Activated naive CD4-positive, alpha-beta T cell treated with anti-CD3 and anti-CD28 coated beads, Interleukin-2, amount 50 U/mL, for 24 hours (primary cell): ENCODE measurements at regions not wholly inside any gene's neighbourhood (a gene's known extent, or its start where the extent isn't known, plus 50 kb on each side); places are given as distances from the start of the nearest gene placed in this dataset.

Experiments used
- H3K27ac Mint-ChIP-seq: one replicate; pipeline ENCODE4 v1.8.0; 2021; ENCODE audit warnings: mild to moderate bottlenecking, mixed read lengths
- H3K27me3 Mint-ChIP-seq: one replicate; pipeline ENCODE4 v1.8.0; 2021; ENCODE audit warnings: mixed read lengths
- H3K36me3 Mint-ChIP-seq: one replicate; pipeline ENCODE4 v1.8.0; 2021; ENCODE audit warnings: mixed read lengths
- H3K4me1 Mint-ChIP-seq: one replicate; pipeline ENCODE4 v1.8.0; 2021; ENCODE audit warnings: mixed read lengths
- H3K4me3 Mint-ChIP-seq: one replicate; pipeline ENCODE4 v1.8.0; 2021; ENCODE audit warnings: mild to moderate bottlenecking, mixed read lengths
- H3K9me3 Mint-ChIP-seq: one replicate; pipeline ENCODE4 v1.8.0; 2021; ENCODE audit warnings: mixed read lengths

DNA sequence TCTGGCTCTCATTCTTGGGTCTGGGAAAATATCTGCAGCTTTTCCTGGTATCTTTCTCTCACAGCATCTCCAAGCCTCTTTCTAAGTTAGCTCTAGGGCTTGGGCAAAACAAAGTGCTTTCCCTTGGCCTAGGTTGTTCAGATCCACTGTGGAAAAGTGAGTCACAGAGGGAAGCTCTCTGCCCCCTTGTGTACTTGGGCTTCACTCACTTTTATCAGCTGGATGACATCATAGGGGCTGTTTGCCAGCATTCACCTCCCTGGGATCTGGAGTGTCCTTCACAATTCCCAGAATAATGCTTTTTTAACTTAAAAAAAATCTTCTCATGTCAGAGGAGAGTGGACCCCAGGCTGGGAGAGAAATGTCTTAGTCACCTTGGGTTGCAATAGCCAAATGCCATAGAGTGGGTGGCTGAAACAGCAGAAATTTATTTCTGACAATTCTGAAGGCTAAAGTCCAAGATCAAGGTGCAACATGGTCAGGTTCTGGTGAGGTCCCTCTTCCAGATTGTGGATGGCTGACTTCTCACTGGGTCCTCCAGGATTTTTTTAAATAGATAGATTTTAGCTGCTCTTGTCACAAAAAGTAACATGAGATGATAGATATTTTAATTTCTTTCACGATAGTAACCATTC lies 247.8 kb downstream of the SH2D1A start:
- Mint-ChIP-seq H3K4me3 (no peak overlapping the region), H3K27me3 (no peaks in the 10 kb centered on the region), H3K36me3 (peaks cover 3% of the 10 kb centered on the region), H3K27ac (no peak overlapping the region), H3K9me3 (no peaks in the 10 kb centered on the region), H3K4me1 (peaks cover 4% of the 10 kb centered on the region)

DNA sequence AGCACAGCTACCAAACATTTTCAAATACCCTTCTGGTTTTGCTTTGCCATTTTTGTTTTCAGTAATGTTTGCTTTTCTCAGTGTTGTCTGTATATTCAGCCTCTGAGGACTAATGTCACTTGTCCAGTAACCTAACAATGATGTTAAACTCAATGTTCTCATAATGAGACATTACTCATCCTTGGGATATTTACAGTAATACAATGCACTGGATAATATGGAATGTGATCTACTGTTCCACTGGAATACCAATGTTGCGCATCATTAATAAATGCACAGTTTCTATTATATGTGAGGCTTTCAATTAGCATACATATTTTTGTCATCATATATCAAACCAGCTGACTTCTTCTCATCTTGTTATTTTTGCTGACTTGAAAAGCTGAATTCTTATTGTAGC lies 259.1 kb downstream of the SH2D1A start:
- H3K27me3 Mint-ChIP-seq = no peaks in the 10 kb centered on the region
- H3K4me1 Mint-ChIP-seq = no peaks in the 10 kb centered on the region
- H3K27ac Mint-ChIP-seq = no peak overlapping the region
- H3K9me3 Mint-ChIP-seq = no peaks in the 10 kb centered on the region
- H3K36me3 Mint-ChIP-seq = no peaks in the 10 kb centered on the region
- H3K4me3 Mint-ChIP-seq = no peak overlapping the region

DNA sequence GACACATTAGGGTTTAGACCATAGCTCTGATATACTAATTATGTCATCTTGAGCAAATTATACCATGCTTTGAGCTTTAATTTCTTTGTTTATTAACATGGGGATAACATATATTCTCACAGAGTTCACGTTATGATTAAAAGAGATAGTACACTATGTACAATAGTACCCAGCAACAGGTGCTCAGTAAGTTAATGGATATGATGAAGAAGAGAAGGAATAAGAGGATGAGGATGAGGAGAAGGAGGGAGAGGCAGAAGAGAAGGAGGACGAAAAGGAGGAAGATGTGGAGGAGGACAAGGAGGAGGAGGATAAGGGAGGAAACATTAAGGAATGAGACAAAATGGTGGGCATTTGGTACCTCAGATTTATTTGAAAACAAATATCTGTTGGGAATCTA lies 260.4 kb downstream of the SH2D1A start:
- H3K9me3 Mint-ChIP-seq = no peaks in the 10 kb centered on the region
- no peaks in the 10 kb centered on the region for H3K27me3 Mint-ChIP-seq
- no peaks in the 10 kb centered on the region for H3K4me1 Mint-ChIP-seq
- no peak overlapping the region for H3K4me3 Mint-ChIP-seq
- H3K27ac Mint-ChIP-seq = no peak overlapping the region
- H3K36me3 Mint-ChIP-seq = no peaks in the 10 kb centered on the region

DNA sequence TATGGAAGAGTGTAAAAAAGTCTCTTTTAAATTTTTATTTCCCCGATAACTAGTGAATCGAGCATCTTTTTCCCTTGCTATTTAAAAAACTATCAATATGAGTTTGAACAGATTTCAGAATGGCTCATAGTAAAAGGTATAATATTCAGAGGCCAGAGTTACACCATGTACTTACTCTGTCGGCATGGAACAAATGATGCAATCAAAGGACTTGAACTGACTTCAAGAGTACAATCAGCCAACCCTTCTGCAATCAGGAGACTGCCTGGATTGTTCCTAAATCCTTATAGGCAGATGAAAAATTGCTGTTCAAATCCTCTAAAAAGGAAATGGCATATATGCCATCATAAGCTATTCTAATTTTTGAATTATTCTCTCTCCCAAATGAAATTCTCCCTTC lies 273.3 kb downstream of the SH2D1A start:
- no peaks in the 10 kb centered on the region for H3K36me3 Mint-ChIP-seq
- H3K27me3 Mint-ChIP-seq = no peaks in the 10 kb centered on the region
- H3K4me1 Mint-ChIP-seq = no peaks in the 10 kb centered on the region
- H3K4me3 Mint-ChIP-seq = no peak overlapping the region
- no peak overlapping the region for H3K27ac Mint-ChIP-seq
- H3K9me3 Mint-ChIP-seq = no peaks in the 10 kb centered on the region

DNA sequence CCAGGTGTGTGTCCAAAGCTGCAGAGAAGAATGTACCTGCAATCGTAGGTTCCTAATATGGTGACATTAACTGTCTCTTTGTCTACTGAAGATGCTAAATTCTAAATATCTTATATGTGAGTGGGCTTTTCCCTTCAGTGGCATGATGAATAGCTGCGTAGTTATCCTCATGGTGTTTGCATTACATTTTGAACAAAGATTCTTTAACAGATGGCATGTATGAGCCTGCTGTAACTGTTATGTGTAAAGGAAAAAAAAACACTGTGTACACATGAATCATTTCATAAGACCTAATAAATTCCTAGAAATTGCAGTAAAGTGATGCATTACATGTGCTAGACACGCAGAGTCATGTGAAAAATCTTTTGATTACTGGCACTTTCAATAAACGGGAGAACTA lies 288.0 kb downstream of the SH2D1A start:
- Mint-ChIP-seq H3K27me3 (no peaks in the 10 kb centered on the region), H3K4me1 (no peaks in the 10 kb centered on the region), H3K4me3 (no peak overlapping the region), H3K9me3 (no peaks in the 10 kb centered on the region), H3K36me3 (no peaks in the 10 kb centered on the region), H3K27ac (no peak overlapping the region)

DNA sequence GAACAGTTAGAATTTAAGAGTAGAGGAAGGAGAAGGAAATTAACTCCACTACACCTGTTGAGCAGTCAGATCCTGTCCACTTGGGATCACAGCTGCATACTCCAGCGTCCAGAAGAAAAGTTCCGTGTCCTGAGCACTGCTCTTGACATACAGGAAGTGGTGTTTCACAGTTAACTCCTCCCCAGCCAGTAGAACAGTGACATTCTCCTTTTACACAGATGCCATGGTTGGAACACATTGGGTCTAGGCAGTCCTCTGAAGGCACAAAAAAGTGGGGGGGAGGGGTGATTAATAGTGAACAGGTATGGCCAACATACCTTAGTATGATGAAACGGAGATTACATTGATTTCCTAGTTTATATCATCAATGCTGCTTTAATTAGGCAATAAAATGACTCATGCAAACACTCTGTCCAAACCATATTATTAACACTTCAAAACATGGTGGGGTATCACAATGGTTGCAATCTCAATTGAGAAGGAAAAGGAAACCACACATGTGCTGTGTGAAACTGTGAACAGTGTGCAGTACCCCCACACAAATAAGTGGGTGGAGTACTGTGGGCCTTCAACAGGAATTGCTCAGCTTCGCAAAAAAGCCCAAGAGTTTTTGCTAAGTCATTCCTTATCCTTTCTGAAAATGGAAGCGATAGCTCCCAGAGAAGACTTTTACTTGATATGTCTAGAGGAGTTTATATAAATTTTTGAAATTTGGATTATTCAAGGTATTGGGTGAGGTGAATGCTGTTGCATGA lies 295.6 kb downstream of the SH2D1A start:
- H3K27ac Mint-ChIP-seq = no peak overlapping the region
- H3K27me3 Mint-ChIP-seq = no peaks in the 10 kb centered on the region
- no peaks in the 10 kb centered on the region for H3K36me3 Mint-ChIP-seq
- no peaks in the 10 kb centered on the region for H3K4me1 Mint-ChIP-seq
- no peak overlapping the region for H3K4me3 Mint-ChIP-seq
- no peaks in the 10 kb centered on the region for H3K9me3 Mint-ChIP-seq

DNA sequence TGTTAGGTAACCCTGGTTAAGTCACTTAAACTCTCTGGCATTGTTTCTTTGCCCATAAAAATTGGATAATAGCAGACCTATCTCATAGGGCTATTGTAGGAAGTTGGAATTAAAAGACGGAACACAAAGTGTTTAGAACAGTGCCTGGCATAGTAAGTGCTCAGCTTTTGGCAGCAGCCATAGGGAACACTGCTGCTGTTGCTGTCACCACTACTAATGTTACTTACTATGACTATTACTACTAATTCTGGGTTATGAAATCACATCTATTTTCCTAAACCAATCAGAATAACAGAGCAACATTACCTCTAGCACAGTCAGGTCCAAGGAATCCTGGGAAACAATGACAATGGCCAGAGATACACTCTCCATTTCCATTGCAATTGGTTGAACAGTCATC lies 300.0 kb downstream of the SH2D1A start:
- Mint-ChIP-seq H3K27me3 (no peaks in the 10 kb centered on the region), H3K36me3 (no peaks in the 10 kb centered on the region), H3K27ac (no peak overlapping the region), H3K4me1 (no peaks in the 10 kb centered on the region), H3K4me3 (no peak overlapping the region), H3K9me3 (no peaks in the 10 kb centered on the region)

DNA sequence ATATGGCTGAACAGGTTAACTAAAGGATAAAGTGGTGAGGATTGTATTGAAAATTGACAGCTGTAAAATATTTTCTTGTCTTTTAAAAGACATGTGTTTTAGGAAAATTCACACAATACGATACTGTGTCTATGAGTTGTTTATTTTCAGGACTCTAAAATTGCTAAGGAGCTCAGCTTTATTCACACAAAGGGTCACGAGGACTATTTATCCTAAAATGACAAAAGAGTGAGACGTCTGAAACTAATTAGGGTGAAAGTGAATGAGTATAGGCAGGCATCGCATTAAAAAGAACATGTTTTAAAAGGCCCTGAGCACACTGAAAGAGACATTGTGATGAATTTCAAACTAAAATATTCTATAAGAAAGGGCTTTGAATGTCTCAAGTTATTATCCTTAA lies 304.7 kb downstream of the SH2D1A start:
- Mint-ChIP-seq H3K9me3 (no peaks in the 10 kb centered on the region), H3K4me1 (no peaks in the 10 kb centered on the region), H3K27me3 (no peaks in the 10 kb centered on the region), H3K27ac (no peak overlapping the region), H3K36me3 (no peaks in the 10 kb centered on the region), H3K4me3 (no peak overlapping the region)

DNA sequence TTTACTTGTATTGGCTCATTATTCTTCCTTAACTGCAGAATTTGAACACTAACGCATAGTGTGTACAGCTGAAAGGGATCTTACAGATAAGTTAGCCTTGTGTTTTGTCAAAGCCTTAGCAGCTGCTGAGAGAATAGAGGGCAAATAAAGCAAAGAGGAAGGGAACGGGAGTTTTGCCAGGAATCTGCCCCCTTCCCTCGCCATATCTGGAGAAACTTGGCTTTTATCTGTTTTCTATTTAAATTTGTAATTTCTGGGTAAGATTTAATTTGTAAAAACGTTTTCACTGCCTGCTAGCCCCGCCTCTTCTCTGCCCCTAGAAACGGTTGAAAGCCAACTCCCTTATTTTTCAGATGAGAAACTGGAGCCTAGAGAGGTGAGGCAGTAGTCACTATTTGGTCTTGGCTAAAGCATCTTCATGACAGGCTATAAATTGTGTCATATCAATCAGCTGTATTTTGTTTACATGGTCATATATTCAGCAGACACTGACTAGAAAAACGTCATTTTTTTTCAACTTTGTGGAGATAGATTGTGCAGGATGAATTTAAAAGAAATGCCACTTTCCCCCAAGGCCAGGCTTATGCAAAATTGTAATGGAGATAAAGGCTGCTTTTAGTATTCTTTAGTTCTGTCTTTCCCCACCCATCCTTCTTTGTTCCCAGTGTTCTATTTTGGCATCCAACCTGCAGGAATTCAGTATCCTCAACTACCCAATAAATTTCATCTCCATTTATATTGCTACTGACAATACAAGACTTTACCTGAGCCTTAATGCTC lies 319.4 kb downstream of the SH2D1A start:
- Mint-ChIP-seq H3K4me3 (no peak overlapping the region), H3K27ac (no peak overlapping the region)

DNA sequence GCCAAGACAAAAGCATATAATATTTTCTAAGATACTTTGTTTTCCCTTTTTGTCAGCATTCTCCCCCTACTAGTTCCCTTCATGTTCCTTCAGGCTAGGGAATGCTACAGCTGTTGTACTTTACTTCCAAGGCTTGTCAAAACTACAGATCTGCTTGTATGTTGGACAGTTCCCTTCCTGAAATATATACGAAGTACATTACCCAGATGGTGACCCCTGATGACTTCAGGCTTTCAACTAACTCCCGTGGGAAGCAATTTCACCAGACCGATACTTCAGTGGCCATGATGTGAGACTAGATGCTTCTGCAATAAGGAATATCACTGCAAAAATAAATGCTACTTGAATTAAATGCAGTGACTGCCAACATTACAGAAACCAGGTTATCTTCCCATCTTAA lies 332.8 kb downstream of the SH2D1A start:
- Mint-ChIP-seq H3K27me3 (no peaks in the 10 kb centered on the region), H3K9me3 (no peaks in the 10 kb centered on the region)

More for the DNA sequence above, 319.4 kb downstream of the SH2D1A start:
- Mint-ChIP-seq H3K27me3 (no peaks in the 10 kb centered on the region), H3K9me3 (no peaks in the 10 kb centered on the region), H3K36me3 (no peaks in the 10 kb centered on the region), H3K4me1 (peaks cover 6% of the 10 kb centered on the region)

DNA sequence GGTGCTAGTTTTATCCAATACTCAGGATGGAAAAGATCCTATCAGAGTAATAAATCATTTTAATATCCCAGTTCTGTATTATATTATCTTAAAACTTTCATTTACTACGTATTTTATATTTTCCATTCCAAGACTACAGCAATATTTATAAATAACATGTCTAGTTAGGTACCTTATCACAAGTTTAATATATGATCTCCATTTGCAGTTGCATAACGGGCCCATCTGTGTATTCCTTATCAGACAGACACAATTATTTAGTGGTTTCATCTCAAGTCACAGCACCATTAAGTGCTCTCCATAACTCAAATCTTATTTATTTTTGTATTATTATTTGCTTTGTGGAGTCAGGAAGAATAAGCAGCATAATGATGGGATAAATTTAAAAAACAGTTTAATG lies 333.9 kb downstream of the SH2D1A start:
- H3K27me3 Mint-ChIP-seq = no peaks in the 10 kb centered on the region
- no peak overlapping the region for H3K27ac Mint-ChIP-seq
- no peaks in the 10 kb centered on the region for H3K9me3 Mint-ChIP-seq
- no peak overlapping the region for H3K4me3 Mint-ChIP-seq
- H3K4me1 Mint-ChIP-seq = no peaks in the 10 kb centered on the region
- peaks cover 3% of the 10 kb centered on the region for H3K36me3 Mint-ChIP-seq

More for the DNA sequence above, 332.8 kb downstream of the SH2D1A start:
- no peaks in the 10 kb centered on the region for H3K4me1 Mint-ChIP-seq
- no peak overlapping the region for H3K4me3 Mint-ChIP-seq
- H3K27ac Mint-ChIP-seq = no peak overlapping the region
- H3K36me3 Mint-ChIP-seq = peaks cover 3% of the 10 kb centered on the region

DNA sequence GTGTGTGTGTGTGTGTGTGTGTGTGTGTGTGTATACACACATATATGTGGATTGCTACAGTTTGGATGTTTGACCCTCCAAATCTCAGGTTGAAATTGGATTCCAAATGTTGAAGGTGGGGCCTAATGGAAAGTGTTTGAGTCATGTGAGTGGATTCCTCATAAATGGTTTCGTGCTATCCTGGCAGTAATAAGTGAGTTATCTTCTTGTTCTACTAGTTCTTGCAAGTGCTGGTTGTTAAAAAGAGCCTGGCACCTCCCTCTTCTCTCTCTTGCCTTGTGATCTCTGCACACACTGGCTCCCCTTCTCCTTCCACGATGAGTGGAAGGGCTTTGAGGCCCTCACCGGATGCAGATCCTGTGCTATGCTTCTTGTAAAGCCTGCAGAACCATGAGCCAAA lies 344.1 kb downstream of the SH2D1A start:
- Mint-ChIP-seq H3K4me1 (no peaks in the 10 kb centered on the region), H3K36me3 (peaks cover 2% of the 10 kb centered on the region), H3K27ac (no peak overlapping the region), H3K27me3 (no peaks in the 10 kb centered on the region), H3K4me3 (no peak overlapping the region), H3K9me3 (no peaks in the 10 kb centered on the region)

DNA sequence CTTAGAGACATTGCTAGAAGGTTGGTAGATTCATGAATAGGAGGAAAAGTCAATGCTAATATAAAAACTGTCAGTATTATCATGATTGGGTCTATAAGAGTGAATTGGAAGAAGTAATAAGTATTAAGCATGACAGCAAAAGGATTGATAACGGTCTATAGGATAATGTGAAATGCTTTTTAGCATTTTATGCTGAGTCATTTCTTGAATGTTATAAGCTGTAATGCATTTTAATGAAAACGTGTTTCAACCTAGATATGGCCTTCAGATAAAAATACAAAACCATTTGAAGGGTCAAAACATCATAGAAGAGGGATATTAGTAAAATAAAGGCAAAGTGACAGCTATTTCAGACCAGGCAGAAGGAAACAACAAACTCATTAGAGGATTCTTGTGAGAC lies 353.5 kb downstream of the SH2D1A start:
- H3K9me3 Mint-ChIP-seq = no peaks in the 10 kb centered on the region
- H3K27ac Mint-ChIP-seq = no peak overlapping the region
- H3K4me3 Mint-ChIP-seq = no peak overlapping the region
- H3K27me3 Mint-ChIP-seq = no peaks in the 10 kb centered on the region
- H3K36me3 Mint-ChIP-seq = peaks cover 2% of the 10 kb centered on the region
- no peaks in the 10 kb centered on the region for H3K4me1 Mint-ChIP-seq

DNA sequence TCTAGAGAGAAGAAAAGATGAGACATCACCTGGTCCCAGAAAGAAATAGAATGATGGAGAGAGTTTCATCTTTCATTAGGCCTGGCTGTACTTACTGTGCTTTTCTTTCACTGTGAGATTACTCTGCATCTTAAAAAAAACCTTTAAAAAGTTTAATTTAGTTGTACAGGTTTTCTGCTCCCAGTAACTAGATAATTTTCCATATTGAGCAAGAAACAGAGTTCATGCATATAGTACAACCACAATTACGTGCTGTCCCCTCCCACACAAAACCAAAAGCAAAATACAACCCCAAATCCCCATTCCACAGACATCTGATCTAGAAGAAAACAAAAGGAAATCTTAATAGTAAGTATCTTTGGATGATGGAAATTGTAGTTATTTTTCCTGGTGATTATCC lies 371.2 kb downstream of the SH2D1A start:
- no peaks in the 10 kb centered on the region for H3K9me3 Mint-ChIP-seq
- H3K4me3 Mint-ChIP-seq = no peak overlapping the region
- peaks cover 3% of the 10 kb centered on the region for H3K4me1 Mint-ChIP-seq
- no peak overlapping the region for H3K27ac Mint-ChIP-seq
- H3K36me3 Mint-ChIP-seq = no peaks in the 10 kb centered on the region
- H3K27me3 Mint-ChIP-seq = no peaks in the 10 kb centered on the region

DNA sequence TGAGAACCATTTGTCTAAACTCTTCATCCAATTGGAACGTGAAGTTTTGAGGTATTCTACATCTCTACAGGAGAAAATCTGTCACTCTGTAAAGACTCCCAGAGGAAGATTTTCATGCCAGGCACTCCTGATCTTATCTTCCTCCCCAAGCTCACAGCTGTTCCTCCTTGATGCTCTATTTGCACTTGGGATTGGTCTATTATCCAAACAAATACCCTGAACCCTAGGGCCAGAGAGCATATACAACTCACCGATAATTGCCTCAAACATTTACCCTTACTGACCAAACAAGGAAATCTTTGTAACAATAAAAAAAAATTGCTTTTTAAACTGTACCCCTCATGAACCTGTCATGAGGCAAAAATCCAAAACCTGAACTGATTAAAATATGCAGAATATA lies 372.7 kb downstream of the SH2D1A start:
- Mint-ChIP-seq H3K4me1 (peaks cover 3% of the 10 kb centered on the region), H3K9me3 (no peaks in the 10 kb centered on the region), H3K36me3 (no peaks in the 10 kb centered on the region), H3K27me3 (no peaks in the 10 kb centered on the region), H3K27ac (no peak overlapping the region), H3K4me3 (no peak overlapping the region)

DNA sequence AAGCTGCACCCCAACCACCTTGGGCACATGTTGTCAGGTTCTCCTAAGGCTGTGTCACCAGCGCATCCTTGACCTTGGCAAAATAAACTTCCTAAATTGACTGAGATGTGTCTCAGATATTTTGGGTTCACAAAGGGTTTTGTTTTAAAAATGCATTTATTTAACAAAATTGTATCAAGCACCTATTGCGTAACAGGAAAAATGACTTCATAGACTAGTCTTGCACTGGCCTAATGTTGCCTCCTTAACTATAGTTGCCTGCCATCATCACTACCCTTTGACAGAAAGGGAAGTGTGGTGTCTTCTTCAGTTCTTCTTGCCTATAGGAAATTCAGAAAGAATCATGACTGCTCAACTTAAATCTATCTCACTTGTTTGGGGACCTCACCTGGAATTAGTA lies 374.2 kb downstream of the SH2D1A start:
- H3K9me3 Mint-ChIP-seq = no peaks in the 10 kb centered on the region
- no peak overlapping the region for H3K27ac Mint-ChIP-seq
- H3K4me3 Mint-ChIP-seq = no peak overlapping the region
- H3K4me1 Mint-ChIP-seq = peaks cover 10% of the 10 kb centered on the region
- no peaks in the 10 kb centered on the region for H3K27me3 Mint-ChIP-seq
- no peaks in the 10 kb centered on the region for H3K36me3 Mint-ChIP-seq
